ENCODE measurements at regions not wholly inside any gene's neighbourhood (a gene's known extent, or its start where the extent isn't known, plus 50 kb on each side); places are given as distances from the start of the nearest gene placed in this dataset.
"Not testable (repeated sequence)": the region's sequence is repeated elsewhere in the genome, so short reads cannot be mapped to it uniquely, and the experiment has no call there.

DNA sequence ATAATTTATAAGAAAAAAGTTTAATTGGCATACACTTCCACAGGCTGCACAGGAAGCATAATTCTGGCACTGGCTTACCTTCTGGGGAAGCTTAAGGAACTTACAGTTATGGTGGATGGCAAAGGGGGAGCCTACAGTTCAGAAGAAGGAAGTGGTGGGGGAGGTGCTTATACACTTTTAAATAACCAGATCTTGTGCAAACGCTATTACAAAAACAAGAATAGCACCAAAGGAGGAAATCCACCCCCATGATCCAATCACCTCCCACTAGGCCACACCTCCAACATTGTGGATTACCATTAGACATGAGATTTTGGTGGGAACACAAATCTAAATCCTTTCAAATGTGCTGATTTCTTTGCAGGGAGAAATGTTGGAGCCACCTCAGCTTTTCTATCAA lies 287.7 kb downstream of the CPXCR1 start:
- DNase-seq = peak; percentile 1 to 14

DNA sequence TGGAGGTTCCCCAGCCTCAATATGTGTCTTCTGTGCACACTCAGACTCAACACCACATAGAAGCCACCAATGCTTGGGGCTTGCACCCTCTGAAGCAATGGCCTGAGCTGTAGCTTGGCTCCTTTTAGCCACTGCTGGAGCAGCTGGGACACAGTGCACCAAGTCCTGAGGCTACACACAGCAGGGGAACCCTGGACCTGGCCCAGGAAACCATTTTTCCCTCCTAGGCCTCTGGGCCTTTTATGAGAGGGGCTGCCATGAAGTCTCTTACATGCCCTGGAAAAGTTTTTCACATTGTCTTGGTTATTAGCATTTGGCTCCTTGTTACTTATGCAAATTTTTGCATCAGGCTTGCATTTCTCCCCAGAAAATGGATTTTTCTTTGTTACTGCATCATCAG lies 306.2 kb downstream of the CPXCR1 start:
- DNase-seq = no peak

DNA sequence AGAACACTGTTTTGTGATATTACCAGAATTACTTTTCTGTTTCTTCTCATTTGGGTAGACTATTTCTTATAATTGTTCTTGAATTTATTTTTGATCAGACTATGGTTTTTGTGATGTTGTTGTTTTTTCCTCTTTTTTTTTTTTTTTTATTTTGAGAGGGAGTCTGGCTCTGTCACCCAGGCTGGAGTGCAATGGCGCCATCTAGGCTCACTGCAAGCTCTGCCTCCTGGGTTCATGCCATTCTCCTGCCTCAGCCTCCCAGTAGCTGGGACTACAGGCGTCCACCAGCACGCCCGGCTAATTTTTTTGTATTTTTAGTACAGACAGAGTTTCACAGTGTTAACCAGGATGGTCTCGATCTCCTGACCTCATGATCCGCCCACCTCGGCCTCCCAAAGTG lies 352.6 kb downstream of the CPXCR1 start:
- not testable (repeated sequence) for DNase-seq

DNA sequence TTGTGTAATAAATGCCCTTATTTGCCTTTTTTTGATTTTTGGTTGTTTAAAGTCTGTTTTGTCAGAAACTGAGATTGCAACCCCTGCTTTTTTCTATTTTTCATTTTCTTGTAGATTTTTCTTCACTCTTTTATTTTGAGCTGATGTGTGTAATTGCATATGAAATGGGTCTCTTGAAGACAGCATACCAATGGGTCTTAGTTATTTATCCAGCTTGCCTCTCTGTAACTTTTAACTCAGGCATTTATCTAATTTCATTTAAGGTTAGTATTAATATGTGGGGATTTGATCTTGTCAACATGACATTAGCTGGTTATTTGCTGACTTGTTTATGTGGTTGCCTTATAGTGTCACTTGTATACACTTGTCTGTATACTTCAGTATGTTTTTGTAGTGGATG lies 378.0 kb downstream of the CPXCR1 start:
- DNase-seq = no peak

Measured in Kasumi-1 (cell line).